NCI-H2107 (cell line): ENCODE measurements at regions not wholly inside any gene's neighbourhood (a gene's known extent, or its start where the extent isn't known, plus 50 kb on each side); places are given as distances from the start of the nearest gene placed in this dataset.
"Not testable (repeated sequence)": the region's sequence is repeated elsewhere in the genome, so short reads cannot be mapped to it uniquely, and the experiment has no call there.

Experiments
- DNase-seq: peaks from one replicate; lab custom pipeline; 2025; lab: John Stamatoyannopoulos, UW

DNA sequence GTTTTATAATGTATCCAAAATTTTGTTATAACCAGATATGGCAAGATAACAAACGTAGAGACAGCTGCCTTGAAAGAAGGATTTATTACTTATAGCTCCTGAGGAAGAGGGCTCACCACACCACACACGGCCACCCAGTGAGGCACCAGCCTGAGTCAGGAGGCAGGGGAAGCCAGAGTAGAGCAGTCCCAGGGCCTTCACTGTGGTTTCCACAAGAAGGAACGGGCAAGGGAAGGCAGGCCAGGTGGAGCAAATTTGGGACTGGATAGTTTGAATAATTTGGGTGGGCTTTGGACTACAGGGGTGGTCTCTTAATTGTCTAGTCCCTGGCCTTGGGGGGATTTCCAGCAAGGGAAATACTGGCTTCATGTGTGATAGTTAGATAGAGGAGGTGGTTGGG lies 72.5 kb downstream of the RRAGC start:
- DNase-seq: no peak

DNA sequence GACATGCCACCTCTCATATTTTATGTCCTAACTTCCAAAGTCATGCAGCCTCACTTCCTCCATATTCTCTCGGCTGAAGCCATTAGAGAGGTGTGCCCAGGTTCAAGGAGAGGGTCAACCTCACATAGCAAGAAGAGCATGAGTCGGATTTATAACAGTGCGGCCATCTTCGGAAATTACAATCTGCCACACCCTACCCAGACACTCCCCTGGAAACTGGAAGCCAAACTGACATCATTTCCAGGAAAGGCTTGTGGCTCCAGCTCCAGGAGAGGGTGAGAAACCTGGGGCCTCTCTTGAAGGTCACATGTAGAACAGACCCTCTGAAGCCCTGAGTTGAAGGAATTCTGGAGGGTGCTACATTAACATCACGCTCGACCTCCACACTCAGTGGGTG lies 73.5 kb downstream of the RRAGC start:
- no peak for DNase-seq

DNA sequence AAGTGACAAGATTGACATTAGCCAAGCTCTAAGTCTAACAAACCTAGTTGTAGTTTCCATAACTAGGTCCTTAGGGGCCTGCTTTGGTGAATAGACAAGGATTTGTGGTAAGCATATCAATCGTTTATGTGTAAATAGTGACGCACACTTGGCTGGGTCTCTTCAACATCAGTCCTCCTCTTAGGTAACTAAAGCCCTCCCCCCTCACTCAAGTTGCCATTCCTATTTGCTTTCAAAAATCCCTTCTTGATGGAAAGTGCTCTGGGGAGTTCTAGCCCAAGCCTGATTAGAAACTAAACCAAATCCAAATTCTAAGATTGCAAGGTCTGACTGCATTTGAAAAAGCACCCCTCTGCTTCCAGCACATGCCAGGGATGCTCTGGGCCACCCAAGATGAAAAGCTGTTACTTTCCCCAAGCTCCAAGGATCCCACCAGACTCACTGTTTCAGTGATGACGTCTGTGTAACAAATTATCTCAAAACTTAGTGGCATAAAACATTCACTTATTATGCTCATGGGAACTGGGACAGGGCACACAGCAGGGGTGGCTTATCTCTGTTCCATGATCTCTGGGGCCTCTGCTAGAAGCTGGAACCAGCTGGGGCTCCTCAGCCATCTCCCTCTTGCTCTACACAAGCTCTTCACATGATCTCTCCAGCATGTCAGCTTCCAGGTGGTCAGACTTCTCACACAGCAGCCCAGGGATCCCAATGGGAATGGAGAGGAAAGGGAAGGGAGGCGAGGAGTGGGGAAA lies 74.1 kb downstream of the RRAGC start:
- no peak for DNase-seq

DNA sequence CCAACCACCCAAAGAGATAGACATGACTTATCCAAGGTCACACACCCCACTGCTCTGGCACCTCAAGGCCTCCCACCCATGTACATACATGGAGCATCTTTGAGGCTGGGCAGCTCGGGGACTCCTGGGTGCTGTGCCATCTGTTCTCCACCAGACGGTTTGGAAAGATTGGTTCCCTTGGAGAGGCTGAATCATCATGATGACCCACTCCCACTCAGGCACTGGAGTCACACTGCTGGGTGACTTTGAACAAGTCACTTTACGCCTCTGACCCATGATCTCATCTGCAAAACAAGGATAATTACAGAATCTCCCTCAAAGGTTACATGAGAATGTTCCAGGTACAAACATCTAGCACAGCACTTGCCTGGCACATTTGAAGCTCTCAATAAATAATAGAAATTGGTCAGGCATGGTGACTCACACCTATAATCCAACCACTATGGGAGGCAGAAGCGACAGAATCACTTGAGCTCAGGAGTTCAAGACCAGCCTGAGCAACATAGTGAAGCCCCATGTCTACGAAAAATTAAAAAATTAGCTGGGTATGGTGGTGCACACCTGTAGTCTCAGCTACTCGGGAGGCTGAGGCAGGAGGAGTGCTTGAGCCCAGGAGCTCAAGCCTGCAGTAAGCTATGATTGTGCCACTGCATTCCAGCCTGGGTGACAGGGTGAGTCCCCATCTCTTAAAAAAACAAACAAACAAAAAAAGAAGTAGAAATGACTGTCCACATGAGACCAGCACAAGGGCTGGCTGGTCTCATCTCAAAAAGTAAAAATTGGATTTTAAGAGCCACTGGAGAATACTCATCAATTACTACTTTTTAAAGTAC lies 74.9 kb downstream of the RRAGC start:
- DNase-seq: no peak

DNA sequence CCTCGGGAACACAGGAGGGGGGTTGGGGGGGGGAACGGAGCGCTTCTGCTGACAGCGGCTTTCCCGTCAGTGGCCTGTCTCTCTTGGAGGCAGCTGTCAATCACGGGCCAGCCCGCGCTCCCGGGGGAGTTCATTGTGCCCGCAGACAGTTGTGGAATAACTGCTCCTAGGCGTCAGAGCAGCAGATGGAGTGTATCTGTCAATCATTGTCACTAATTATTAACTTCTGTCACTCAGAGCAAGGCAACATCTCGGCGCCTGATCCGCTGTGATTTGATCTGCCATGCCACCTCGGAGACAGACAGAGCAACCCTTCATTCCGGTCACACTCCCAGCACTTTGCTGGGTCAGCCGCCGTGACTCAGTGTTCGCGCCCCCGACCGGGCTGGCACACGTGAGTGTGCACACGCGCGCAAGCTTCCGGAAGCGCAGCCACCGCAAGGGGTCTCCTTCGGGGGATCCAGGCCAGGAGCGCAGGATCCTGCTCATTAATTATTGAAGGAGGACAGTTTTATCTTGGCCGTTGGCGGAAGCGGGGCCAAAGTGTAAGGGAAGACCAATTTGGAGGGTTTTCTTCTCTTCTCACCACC lies 75.8 kb downstream of the RRAGC start:
- DNase-seq: no peak

DNA sequence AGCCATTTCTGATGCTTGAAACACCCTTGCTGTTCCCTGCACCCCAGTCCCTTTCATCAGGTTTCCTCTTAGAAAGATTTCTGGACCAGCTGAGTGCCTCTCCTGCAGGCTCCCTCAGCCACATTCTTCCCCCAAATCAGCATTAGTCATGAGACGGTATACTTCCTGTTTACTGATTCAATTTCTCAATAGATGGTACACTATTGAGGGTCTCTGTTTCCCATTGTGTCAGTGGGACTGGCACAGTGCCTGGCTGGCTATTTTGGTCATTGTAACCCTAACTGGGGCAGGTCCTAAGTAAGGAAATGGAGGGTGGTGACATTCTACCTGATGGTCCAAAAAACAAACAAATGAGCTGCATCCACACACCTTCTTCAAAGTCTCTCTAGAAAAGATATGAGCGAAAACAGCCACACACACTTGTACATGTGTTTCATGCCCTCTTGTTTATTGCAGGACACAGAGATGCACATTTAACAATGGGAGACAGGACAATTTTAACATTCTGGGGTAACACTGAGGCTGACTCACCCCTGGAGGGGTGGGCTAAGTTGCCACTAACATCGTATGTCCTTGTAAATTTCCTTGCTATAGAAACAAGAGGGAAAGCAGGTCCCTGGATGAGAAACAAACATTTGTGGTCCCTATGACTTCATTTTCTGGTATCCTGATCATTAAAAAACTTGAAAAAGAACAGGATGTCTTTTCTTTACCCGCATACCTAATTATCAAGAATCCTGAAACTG lies 77.5 kb downstream of the RRAGC start:
- DNase-seq: no peak

DNA sequence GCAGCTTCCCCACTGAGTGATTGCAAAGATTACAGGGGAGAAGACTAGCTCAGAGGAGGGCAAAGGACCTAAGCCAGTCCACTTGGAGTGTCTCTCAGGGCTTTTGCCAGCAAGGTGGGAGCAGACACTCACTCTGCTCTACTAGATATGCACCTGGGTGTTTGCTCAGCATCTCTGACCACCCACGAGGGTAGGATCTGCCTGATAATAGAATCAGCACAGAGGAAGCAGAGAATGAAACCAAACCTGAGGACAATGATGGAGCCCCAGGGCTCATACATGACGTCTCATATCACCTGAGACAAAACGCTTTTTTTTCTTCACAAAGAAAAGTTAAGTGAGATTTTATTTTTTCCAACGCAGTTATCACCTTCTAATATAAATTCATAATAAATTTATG lies 79.4 kb downstream of the RRAGC start:
- no peak for DNase-seq

DNA sequence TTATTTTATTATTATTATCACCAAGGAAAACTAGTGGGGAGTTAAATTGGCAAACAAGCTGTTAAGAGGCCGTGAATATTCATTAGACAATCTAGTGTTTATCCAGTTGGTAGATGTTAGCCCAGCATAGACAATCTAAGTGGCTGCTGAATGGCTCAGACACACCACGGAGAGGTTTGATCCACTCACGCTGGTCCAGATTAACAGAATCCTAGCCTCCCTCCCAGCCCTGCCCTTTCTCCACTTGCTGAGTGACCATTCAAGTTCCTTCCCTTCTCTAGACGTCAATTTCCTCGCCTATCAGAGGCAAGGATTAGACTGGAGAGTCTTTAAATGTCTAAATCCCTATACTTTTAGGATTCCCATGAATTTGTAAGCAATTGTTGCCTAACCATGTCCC lies 80.1 kb downstream of the RRAGC start:
- DNase-seq: no peak

DNA sequence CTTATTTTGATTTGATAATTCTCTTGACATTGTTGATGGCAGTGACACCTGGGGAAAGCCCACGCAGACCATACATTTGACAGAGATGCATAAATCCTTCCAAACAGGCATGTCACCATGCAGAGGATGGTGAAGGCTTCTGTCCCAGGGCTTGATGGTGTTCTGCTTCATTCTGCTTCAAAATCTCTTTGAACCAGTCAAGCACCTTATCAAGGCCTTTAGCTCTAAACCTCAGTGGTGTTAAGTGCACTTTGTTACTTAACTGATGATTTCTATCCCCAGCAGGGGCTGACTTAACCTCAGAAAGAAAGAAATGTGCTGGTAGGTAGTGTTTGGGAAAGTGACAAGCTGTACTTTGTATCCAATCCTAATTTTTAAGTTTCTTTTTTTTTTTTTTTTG lies 81.1 kb downstream of the RRAGC start:
- no peak for DNase-seq

DNA sequence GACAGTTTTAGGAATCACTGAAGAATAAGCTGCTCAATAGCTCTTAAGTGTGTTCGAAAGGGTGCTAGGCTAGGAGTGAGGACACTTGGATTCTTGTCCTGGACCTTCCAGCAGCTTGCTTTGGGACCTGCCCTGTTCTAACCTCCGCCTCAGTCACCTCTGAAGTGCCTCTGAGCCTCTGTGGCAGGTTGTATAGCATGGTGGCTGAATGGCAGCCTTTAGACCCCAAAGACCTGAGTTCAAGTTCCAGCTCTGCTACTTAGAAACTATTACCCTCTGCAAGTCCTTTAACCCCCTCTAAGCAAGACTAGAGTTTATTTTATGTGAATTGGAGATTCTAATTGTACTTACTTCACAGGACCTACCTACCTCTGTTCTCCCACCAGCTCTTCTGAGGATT lies 81.5 kb downstream of the RRAGC start:
- no peak for DNase-seq

DNA sequence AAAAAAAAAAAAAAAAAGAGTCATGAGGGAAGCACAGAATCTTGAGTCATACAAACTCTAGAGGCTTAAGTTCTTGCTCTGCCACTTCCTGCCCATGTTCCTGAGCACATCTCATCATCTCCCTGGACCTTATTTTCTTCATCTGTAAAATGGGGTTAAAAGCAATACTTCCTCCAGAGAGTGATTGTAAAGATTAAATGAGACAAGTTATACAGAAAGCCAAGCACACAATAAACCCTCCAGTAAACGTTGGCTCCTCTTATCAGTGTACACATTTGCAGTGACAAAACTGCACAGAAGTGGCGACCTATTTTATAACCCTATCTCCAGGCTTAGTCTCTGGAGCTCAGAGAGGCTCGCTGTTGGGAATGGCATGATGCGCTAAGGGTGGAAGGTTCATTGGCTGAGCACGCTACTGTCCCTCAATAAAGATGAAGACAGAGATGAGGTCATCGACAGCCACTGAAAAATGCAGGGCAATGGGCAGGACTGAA lies 82.1 kb downstream of the RRAGC start:
- no peak for DNase-seq

DNA sequence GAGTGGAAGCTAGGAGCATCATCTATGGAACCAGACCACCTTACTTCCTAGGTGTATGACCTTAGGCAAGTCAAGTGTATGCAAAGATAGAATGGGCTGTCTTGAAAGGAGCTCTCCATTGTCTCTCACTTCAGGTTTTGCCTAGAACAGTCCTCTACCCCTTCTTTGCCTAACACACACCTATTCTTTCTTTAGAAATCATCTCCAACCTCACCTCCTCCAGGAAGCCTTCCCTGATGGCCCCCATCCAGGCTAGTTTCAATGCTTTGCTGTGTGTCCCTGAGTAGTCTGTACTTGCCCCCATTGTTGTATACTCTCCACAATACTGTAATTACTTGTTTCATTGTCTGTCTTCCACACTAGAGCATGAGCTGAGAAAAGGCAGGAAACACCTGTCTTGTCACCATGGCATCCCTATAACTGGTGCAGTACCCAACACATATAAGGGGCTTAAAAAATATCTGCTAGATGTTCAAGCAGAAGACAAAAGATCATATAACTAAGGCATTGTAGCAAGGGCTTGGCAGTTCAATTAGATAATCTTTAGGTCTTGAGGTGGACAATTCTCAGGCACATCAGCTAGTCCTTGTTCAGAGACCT lies 83.0 kb downstream of the RRAGC start:
- no peak for DNase-seq

DNA sequence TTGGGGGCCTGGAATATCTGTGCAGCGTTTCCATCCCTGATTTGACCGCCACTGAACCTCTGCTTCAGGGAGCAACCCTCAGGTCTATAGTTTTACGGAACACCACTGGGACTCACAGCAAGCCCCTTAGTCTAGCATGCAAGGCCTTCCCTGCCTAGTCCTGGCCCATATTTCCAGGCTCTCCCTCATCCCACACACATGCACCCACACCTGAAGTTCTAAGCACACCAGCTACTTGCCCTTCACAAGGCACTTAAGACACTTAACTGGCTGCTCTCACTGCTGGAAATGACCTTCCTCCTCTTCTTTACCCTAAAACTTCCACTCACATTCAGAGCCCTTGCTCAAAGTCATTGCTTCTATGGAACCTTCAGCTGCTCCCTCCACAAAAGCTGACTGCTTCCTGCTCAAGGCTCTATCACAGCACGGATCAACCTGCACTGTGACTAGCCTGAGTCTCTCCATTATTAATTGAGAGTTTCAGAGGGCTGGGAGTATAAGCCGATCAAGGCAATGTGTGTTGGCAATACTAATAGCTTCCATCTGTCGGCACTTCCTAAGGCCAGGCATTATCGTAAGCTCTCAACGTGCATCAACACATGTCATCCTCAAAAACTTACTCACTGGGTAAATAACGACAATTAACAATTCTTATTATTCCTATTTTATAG lies 84.3 kb downstream of the RRAGC start:
- no peak for DNase-seq

DNA sequence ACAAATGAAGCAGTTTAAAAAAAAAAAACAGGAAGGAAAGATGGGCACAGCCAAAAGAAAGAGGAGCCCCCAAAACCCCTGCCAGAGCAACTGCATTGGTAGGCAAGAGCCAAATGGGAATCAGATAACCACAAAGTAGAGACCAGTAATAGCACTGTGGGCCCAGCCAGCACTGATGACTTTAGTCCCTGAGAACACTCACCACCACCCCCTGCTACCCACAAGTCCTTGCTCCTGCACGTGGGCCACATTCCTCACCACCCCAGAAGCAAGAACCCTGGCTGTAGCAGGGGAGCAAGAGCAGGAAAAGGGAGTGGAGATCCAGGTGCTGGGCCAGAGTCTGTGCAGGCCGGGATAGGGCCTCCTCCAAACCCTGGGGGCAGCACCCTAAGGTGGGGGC lies 86.1 kb downstream of the RRAGC start:
- DNase-seq: no peak

DNA sequence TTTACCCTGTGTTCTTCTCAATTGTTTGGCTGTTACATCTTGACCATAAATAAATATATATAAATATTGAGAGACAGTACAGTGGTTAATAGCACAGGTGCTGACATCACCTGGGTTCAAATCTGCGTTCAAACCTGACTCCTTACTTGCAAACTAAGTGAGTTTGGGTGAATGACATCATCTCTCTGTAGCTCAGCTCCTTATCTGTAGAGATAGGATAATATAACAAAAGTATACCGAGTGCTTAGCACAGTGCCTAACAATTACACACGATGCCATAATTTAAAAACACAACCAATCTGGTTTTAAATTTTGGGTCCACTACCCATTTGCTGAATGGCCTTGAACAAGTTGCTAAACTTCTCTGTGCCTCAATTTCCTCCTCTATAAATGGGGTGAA lies 86.6 kb downstream of the RRAGC start:
- DNase-seq: no peak

DNA sequence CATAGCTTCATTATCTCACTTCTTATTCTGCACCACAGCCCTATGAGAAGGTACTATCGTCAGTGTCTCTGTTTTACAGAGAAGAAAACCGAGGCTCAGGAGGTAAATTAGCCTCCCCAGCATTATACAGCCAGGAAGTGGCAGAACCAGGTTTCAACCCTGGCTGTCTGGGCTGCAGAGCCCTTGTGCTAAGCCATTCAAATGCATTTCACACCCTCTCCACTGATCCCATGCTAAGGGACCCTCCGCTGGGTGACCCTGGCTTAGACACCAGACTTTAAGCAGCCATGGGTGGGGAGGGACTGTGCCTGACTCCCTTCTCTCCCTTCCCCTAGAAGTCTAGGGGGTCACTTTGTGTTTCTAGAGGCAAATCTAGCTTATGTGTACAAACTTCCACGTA lies 87.5 kb downstream of the RRAGC start:
- no peak for DNase-seq

DNA sequence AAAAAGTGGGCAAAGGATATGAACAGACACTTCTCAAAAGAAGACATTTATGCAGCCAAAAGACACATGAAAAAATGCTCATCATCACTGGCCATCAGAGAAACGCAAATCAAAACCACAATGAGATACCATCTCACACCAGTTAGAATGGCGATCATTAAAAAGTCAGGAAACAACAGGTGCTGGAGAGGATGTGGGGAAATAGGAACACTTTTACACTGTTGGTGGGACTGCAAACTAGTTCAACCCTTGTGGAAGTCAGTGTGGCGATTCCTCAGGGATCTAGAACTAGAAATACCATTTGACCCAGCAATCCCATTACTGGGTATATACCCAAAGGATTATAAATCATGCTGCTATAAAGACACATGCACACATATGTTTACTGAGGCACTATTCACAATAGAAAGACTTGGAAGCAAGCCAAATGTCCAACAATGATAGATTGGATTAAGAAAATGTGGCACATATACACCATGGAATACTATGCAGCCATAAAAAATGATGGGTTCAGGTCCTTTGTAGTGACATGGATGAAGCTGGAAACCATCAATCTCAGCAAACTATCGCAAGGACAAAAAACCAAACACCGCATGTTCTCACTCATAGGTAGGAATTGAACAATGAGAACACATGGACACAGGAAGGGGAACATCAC lies 88.9 kb downstream of the RRAGC start:
- not testable (repeated sequence) for DNase-seq

DNA sequence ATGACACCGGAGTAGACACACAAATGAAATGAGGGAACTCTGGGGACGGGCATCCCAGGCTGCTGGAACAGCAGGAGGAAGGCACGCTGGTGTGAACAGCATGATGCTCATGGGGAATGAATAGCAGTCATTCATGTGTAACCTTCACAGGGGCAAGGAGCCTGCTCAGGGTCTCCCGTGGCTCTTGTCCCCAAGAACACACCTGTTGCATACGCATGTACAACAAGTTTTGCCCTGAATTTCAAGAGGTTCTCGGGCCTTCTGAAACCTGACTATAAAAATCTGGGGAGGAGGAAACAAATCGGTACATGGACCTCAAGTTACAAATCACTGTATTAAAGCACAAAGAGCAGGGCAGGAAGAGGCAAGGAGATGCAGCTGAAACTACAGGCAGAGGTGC lies 93.4 kb downstream of the RRAGC start:
- no peak for DNase-seq

DNA sequence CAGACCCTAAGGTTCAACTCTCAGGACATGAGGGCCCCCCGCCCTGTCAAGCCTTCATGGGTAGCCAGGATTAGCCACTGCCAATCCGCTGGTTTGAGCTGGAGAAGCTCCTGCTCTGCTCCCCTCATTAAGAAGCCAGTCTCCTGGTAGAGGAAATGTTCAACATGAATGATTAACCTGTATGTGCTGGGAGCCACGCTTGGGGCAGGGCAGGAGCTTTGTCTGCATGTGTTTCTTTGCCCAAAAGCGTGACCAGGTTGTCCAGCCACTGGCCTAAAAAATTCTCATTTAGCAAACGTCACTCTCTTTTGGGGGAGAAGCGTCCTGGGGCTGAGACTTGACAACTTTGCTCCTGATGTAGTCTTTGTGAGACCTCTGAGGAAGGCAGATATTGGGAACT lies 96.5 kb downstream of the RRAGC start:
- DNase-seq: no peak

DNA sequence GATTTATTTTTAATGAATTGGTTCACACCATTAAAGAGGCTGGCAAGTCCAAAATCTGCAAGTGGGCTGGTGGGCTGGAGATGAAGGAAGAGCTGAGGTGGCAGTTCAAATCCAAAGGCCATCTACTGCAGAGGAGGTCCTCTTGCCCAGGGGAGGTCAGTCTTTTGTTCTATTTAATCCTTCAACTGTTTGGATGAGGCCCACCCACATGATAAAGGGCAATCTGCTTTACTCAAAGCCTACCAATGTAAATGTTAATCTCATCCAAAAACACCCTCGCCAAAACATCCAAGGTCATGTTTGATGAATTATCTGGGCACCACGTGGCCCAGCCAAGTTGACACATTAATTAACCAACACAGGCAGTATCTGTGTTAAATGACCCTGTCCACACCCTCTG lies 99.0 kb downstream of the RRAGC start:
- DNase-seq: no peak

DNA sequence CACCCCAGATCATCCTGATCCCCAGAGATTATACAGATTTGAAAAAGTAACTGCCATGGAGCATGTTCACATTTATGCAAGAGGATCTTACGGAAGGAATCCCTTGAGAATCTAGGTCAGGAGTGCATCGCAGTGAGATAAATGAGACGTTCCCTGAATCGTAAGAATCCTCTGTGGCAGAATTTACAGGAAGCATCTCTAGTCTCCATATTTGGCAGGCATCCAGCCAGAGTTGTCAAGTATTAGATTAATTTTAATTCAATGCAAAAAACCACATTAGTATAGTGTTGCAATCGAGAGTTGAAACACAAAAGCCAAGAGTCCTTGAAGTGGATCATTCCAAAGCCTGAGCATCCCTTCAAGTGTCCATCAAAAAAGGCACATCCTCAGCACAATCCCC lies 100.8 kb downstream of the RRAGC start:
- DNase-seq: peak; percentile 99
